Astrocyte of the spinal cord (primary cell): ENCODE measurements at regions not wholly inside any gene's neighbourhood (a gene's known extent, or its start where the extent isn't known, plus 50 kb on each side); places are given as distances from the start of the nearest gene placed in this dataset.

Source experiments
- DNase-seq: peaks from one replicate; pipeline ENCODE4 v3.0.0; 2011; ENCODE audit warnings: low read depth, low spot score
- H3K4me3 ChIP-seq: 2 replicates; pipeline ENCODE4 v1.5.1; 2011; ENCODE audit warnings: low read depth, mild to moderate bottlenecking, low read length, moderate library complexity
- in situ Hi-C: cut with HindIII; loops from 2 replicates; pipeline ENCODE4 v1.10.0; 2017; ENCODE audit warnings: low sequenced_read_pairs
- TF ChIP-seq, protein P1 (sequence below): IDR thresholded peaks from 2 replicates; pipeline ENCODE4 v1.5.1; 2012; ENCODE audit warnings: low read depth, mild to moderate bottlenecking, low read length, inconsistent platforms

DNA sequence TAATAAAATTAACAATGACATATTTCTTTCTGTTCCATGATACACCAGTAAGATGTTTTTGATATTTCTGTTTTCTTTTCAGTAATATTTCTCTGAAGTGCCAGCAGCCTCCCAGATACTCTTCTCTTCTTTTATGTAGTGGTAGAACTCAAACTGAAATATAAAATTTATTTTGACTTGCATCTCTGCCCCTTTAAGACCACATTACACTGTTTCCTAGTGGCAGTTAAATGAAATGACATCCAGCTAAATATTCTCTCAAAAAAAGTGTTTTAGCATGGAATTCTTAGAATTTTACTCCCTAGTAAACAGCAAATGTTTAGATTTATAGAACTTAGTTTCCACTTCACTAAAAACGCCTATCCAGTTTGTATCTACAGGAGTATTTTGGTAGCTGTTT lies 237.2 kb upstream of the MTPN start:
- TF ChIP-seq, protein P1, sequence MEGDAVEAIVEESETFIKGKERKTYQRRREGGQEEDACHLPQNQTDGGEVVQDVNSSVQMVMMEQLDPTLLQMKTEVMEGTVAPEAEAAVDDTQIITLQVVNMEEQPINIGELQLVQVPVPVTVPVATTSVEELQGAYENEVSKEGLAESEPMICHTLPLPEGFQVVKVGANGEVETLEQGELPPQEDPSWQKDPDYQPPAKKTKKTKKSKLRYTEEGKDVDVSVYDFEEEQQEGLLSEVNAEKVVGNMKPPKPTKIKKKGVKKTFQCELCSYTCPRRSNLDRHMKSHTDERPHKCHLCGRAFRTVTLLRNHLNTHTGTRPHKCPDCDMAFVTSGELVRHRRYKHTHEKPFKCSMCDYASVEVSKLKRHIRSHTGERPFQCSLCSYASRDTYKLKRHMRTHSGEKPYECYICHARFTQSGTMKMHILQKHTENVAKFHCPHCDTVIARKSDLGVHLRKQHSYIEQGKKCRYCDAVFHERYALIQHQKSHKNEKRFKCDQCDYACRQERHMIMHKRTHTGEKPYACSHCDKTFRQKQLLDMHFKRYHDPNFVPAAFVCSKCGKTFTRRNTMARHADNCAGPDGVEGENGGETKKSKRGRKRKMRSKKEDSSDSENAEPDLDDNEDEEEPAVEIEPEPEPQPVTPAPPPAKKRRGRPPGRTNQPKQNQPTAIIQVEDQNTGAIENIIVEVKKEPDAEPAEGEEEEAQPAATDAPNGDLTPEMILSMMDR, result peak; percentile 12
- H3K4me3 ChIP-seq, result no peak overlapping the region
- in situ Hi-C loops, result no loop called here
- DNase-seq, result no peak

DNA sequence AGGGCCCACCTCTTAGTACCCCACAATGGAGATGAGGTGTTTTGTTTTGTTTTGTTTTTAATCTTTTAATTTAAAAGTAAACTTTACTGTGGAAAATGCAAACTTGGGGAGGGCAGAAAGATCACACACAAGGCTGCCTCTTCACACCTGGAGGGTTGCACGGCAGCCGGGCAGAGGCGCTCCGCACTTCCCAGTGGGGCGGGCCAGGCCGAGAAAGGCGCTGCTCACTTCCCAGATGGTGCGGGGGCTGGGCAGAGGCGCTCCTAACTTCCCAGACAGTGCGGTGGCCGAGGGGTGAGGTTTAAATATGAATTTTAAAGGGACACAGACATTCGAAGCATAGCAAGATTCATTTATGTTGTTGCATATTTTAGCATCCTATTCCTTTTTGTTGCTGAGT lies 235.9 kb upstream of the MTPN start:
- TF ChIP-seq, protein P1, result no peak
- in situ Hi-C loops, result no loop called here
- DNase-seq, result no peak
- H3K4me3 ChIP-seq, result no peak overlapping the region

DNA sequence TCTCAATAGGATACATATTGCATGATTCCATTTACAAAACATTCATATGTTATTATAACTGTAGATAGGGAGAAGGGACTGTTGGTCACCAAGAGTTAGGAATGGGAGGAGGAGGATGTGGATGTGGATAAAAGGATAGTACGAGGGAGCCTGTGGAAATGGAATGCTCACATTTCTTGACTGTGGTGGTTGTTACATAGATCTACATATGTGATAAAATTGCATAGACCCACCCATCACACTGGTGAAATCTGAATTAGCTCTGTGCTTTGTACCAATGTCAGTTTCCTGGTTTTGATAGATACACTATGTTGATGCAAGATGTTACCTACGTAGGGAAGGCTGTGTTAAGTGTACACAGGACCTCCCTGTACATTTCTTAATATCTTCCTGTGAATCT lies 233.5 kb upstream of the MTPN start:
- TF ChIP-seq, protein P1, result no peak
- in situ Hi-C loops, result no loop called here

GRCh38 chr7:136210079-136210478 lies 232.9 kb upstream of the MTPN start:
- in situ Hi-C loops, result no loop called here
- no peak overlapping the region for H3K4me3 ChIP-seq
- TF ChIP-seq, protein P1, result no peak
- no peak for DNase-seq

More for the DNA sequence above, 233.5 kb upstream of the MTPN start:
- H3K4me3 ChIP-seq, result no peak overlapping the region
- no peak for DNase-seq

- TF ChIP-seq, protein P1, result no peak
- no peak for DNase-seq
- in situ Hi-C loops, result no loop called here
- no peak overlapping the region for H3K4me3 ChIP-seq
Measured at GRCh38 chr7:136205956-136206355, 228.8 kb upstream of the MTPN start.

- in situ Hi-C loops, result no loop called here
- TF ChIP-seq, protein P1, result no peak
- H3K4me3 ChIP-seq, result no peak overlapping the region
- DNase-seq, result no peak
Measured at GRCh38 chr7:136198168-136198567, 221.0 kb upstream of the MTPN start.

- in situ Hi-C loops, result no loop called here
- DNase-seq, result no peak
- TF ChIP-seq, protein P1, result no peak
- H3K4me3 ChIP-seq, result no peak overlapping the region
Measured at GRCh38 chr7:136194878-136195277, 217.7 kb upstream of the MTPN start.
